H9 (cell line): ENCODE measurements at regions not wholly inside any gene's neighbourhood (a gene's known extent, or its start where the extent isn't known, plus 50 kb on each side); places are given as distances from the start of the nearest gene placed in this dataset.

Source experiments
- DNase-seq: peaks from one replicate; pipeline ENCODE4 v3.0.0-alpha.2; 2017
- H2AFZ ChIP-seq: one replicate; pipeline ENCODE4 v1.6.1; 2013; ENCODE audit warnings: mild to moderate bottlenecking, low read length, control low read depth, moderate library complexity
- H2AK5ac ChIP-seq: 2 replicates; pipeline ENCODE4 v1.6.1; 2013; ENCODE audit warnings: low read length, control low read depth, mixed read lengths; ENCODE audit not compliant: insufficient read length
- H2BK120ac ChIP-seq: one replicate; pipeline ENCODE4 v1.6.1; 2013; ENCODE audit warnings: low read depth, mild to moderate bottlenecking, low read length, control low read depth, inconsistent platforms; ENCODE audit not compliant: poor library complexity, severe bottlenecking
- H2BK12ac ChIP-seq: 2 replicates; pipeline ENCODE4 v1.6.1; 2013; ENCODE audit warnings: low read length, control low read depth, mixed read lengths, low read depth; ENCODE audit not compliant: insufficient read length
- H2BK15ac ChIP-seq: 2 replicates; pipeline ENCODE4 v1.6.1; 2013; ENCODE audit warnings: low read depth, low read length, control low read depth
- H2BK20ac ChIP-seq: one replicate; pipeline ENCODE4 v1.6.1; 2013; ENCODE audit warnings: low read depth, mild to moderate bottlenecking, low read length, control low read depth, inconsistent platforms; ENCODE audit not compliant: poor library complexity, severe bottlenecking
- H2BK5ac ChIP-seq: 2 replicates; pipeline ENCODE4 v1.6.1; 2013; ENCODE audit warnings: low read length, control low read depth, mixed read lengths; ENCODE audit not compliant: insufficient read length
- H3K14ac ChIP-seq: 2 replicates; pipeline ENCODE4 v1.6.1; 2013; ENCODE audit warnings: low read length, control low read depth; ENCODE audit not compliant: insufficient read depth
- H3K18ac ChIP-seq: 2 replicates; pipeline ENCODE4 v1.6.1; 2013; ENCODE audit warnings: low read depth, mild to moderate bottlenecking, mixed read lengths, low read length, control low read depth; ENCODE audit not compliant: insufficient read length
- H3K23ac ChIP-seq: 2 replicates; pipeline ENCODE4 v1.6.1; 2013; ENCODE audit warnings: low read length, control low read depth, mixed read lengths, low read depth; ENCODE audit not compliant: insufficient read length
- H3K23me2 ChIP-seq: 2 replicates; pipeline ENCODE4 v1.6.1; 2013; ENCODE audit warnings: low read depth, mild to moderate bottlenecking, mixed read lengths, low read length, control low read depth; ENCODE audit not compliant: insufficient read length, poor library complexity, severe bottlenecking
- H3K27ac ChIP-seq: 2 replicates; pipeline ENCODE4 v1.5.1; 2013; ENCODE audit warnings: low read length, control low read depth, mixed read lengths, low read depth; ENCODE audit not compliant: insufficient read length
- H3K27me3 ChIP-seq: 2 replicates; pipeline ENCODE4 v1.6.1; 2013; ENCODE audit warnings: low read length, control low read depth, inconsistent platforms; ENCODE audit not compliant: insufficient read depth
- H3K4ac ChIP-seq: 2 replicates; pipeline ENCODE4 v1.6.1; 2013; ENCODE audit warnings: low read depth, mild to moderate bottlenecking, control low read depth, inconsistent platforms, low read length, moderate library complexity
- H3K4me1 ChIP-seq: 2 replicates; pipeline ENCODE4 v1.6.1; 2013; ENCODE audit warnings: low read length, control low read depth, inconsistent platforms; ENCODE audit not compliant: insufficient read depth
- H3K4me2 ChIP-seq: 2 replicates; pipeline ENCODE4 v1.6.1; 2013; ENCODE audit warnings: low read length, control low read depth, mixed read lengths; ENCODE audit not compliant: insufficient read length, insufficient read depth
- H3K56ac ChIP-seq: 2 replicates; pipeline ENCODE4 v1.6.1; 2013; ENCODE audit warnings: low read depth, mild to moderate bottlenecking, mixed read lengths, low read length, control low read depth; ENCODE audit not compliant: insufficient read length
- H3K79me1 ChIP-seq: 2 replicates; pipeline ENCODE4 v1.6.1; 2013; ENCODE audit warnings: low read depth, mild to moderate bottlenecking, moderate library complexity, low read length, control low read depth, inconsistent platforms; ENCODE audit not compliant: insufficient read depth, poor library complexity, severe bottlenecking
- H3K79me2 ChIP-seq: 2 replicates; pipeline ENCODE4 v1.6.1; 2013; ENCODE audit warnings: low read length, control low read depth, inconsistent platforms; ENCODE audit not compliant: insufficient read depth
- H3K9ac ChIP-seq: 2 replicates; pipeline ENCODE4 v1.6.1; 2013; ENCODE audit warnings: low read length, control low read depth, mixed read lengths; ENCODE audit not compliant: insufficient read length; ENCODE audit errors: extremely low read depth
- H3K9me3 ChIP-seq: one replicate; pipeline ENCODE4 v1.6.1; 2013; ENCODE audit warnings: low read depth, low read length, inconsistent platforms; ENCODE audit not compliant: control insufficient read depth
- H3T11ph ChIP-seq: one replicate; pipeline ENCODE4 v1.6.1; 2013; ENCODE audit warnings: mild to moderate bottlenecking, low read length, control low read depth, inconsistent platforms
- H4K20me1 ChIP-seq: one replicate; pipeline ENCODE4 v1.6.1; 2013; ENCODE audit not compliant: control insufficient read depth, insufficient read length, insufficient read depth
- H4K5ac ChIP-seq: 2 replicates; pipeline ENCODE4 v1.6.1; 2013; ENCODE audit warnings: low read depth, mild to moderate bottlenecking, mixed read lengths, low read length, control low read depth; ENCODE audit not compliant: insufficient read length
- H4K8ac ChIP-seq: replicated peaks from 2 replicates; pipeline ENCODE4 v1.6.1; 2013; ENCODE audit warnings: low read length, control low read depth, mixed read lengths, low read depth; ENCODE audit not compliant: insufficient read length
- H4K91ac ChIP-seq: 2 replicates; pipeline ENCODE4 v1.6.1; 2013; ENCODE audit warnings: low read depth, mild to moderate bottlenecking, moderate library complexity, mixed read lengths, low read length, control low read depth; ENCODE audit not compliant: insufficient read length
- H3K27ac Mint-ChIP-seq, 3 experiments: 2 replicates in 2 of 3; 3 replicates in 1 of 3; pipeline ENCODE4 v1.8.0; 2020 to 2021; ENCODE audit warnings: mixed read lengths in 3 of 3, mild to moderate bottlenecking in 1 of 3, moderate library complexity in 1 of 3
- H3K27me3 Mint-ChIP-seq: 2 replicates; pipeline ENCODE4 v1.8.0; 2021; ENCODE audit warnings: low read depth, mild to moderate bottlenecking, moderate library complexity, mixed read lengths
- H3K36me3 Mint-ChIP-seq, 3 experiments: 2 replicates in 2 of 3; 3 replicates in 1 of 3; pipeline ENCODE4 v1.8.0; 2020 to 2021; ENCODE audit warnings: low read depth in 3 of 3, mixed read lengths in 3 of 3; ENCODE audit not compliant: insufficient read depth in 1 of 3
- H3K4me1 Mint-ChIP-seq, 2 experiments: 2 replicates each; pipeline ENCODE4 v1.8.0; 2020; ENCODE audit warnings: mixed read lengths in 2 of 2
- H3K4me3 Mint-ChIP-seq, 2 experiments: 2 replicates in 1 of 2; 3 replicates in 1 of 2; pipeline ENCODE4 v1.8.0; 2020 to 2021; ENCODE audit warnings: mild to moderate bottlenecking in 2 of 2, mixed read lengths in 2 of 2, moderate library complexity in 1 of 2
- H3K9me3 Mint-ChIP-seq, 2 experiments: 2 replicates in 1 of 2; 3 replicates in 1 of 2; pipeline ENCODE4 v1.8.0; 2020; ENCODE audit warnings: mild to moderate bottlenecking in 2 of 2, mixed read lengths in 2 of 2, moderate library complexity in 1 of 2
- CTCF ChIP-seq: fragments of 200-600 bp; sonication (generic); conservative IDR thresholded peaks from 3 replicates; pipeline ENCODE4 v1.8.0; 2021; ENCODE audit warnings: antibody characterized with exemption, mild to moderate bottlenecking
- WGBS: extraction: QIAGEN DNeasy Blood & Tissue Kit; methylation state at CpG from one replicate; pipeline ENCODE4 v1.1.7; 2013; ENCODE audit warnings: missing lambda C conversion rate, low lambda C conversion rate, mixed read lengths; ENCODE audit not compliant: insufficient read length; ENCODE audit errors: extremely low coverage; 5-methylcytosine and 5-hydroxymethylcytosine counted together

- no CpG with 5 or more reads among the region's 21 CpGs for WGBS
These were observed 152.3 kb upstream of the C14orf180 start for GRCh38 chr14:104427131-104427851.

More at GRCh38 chr14:104427131-104427851, 152.3 kb upstream of the C14orf180 start:
- Histone ChIP-seq H4K5ac (no peak overlapping the region), H3K23ac (no peak overlapping the region), H2BK20ac (no peak overlapping the region), H3T11ph (no peak overlapping the region), H3K9me3 (no peaks in the 10 kb centered on the region), H4K8ac (no peak overlapping the region), H3K27me3 (no peaks in the 10 kb centered on the region), H2BK12ac (no peak overlapping the region), H3K14ac (no peak overlapping the region), H3K4me1 (no peaks in the 10 kb centered on the region), H4K20me1 (no peaks in the 10 kb centered on the region), H2BK120ac (no peak overlapping the region), H3K23me2 (no peaks in the 10 kb centered on the region), H2BK5ac (no peak overlapping the region), H2AK5ac (no peak overlapping the region), H3K4me2 (no peak overlapping the region), H3K9ac (no peak overlapping the region), H2AFZ (no peak overlapping the region), H2BK15ac (no peak overlapping the region), H4K91ac (no peak overlapping the region), H3K79me1 (no peaks in the 10 kb centered on the region), H3K79me2 (no peaks in the 10 kb centered on the region), H3K18ac (no peak overlapping the region), H3K4ac (no peak overlapping the region), H3K27ac (no peak overlapping the region), H3K56ac (no peak overlapping the region)
- Mint-ChIP-seq H3K4me3 (no peak overlapping the region), H3K36me3 (no peaks in the 10 kb centered on the region; a peak in 1 of 7 replicates), H3K4me1 (peaks cover 0 to 9% of the 10 kb centered on the region in 2 experiments; a peak in 1 of 4 replicates), H3K27ac (no peak overlapping the region; a peak in 1 of 7 replicates), H3K9me3 (no peaks in the 10 kb centered on the region), H3K27me3 (no peaks in the 10 kb centered on the region)
- TF ChIP-seq CTCF, result no peak
- DNase-seq, result no peak
